Vagina (tissue), 2 donors: ENCODE measurements at regions not wholly inside any gene's neighbourhood (a gene's known extent, or its start where the extent isn't known, plus 50 kb on each side); places are given as distances from the start of the nearest gene placed in this dataset.

Experiments used
- CTCF ChIP-seq, 3 experiments: fragments of 450-650 bp in 2 of 3; fragments of 200-600 bp in 1 of 3; sonication (generic) in 1 of 3; IDR thresholded peaks; one replicate each; pipeline ENCODE4 v1.5.1; 2017 to 2019; ENCODE audit warnings: antibody characterized with exemption in 3 of 3, mild to moderate bottlenecking in 2 of 3, moderate library complexity in 2 of 3
- POLR2A ChIP-seq, 2 donors: fragments of 450-650 bp; IDR thresholded peaks; one replicate each; pipeline ENCODE4 v1.6.1; 2017; ENCODE audit warnings: antibody characterized with exemption in 2 of 2, mild to moderate bottlenecking in 2 of 2, moderate library complexity in 2 of 2

- TF ChIP-seq CTCF (IDR thresholded peaks at IDR 0.05): no peak
- no peak for TF ChIP-seq POLR2A (IDR thresholded peaks at IDR 0.05)
These were observed 108.0 kb downstream of the PPM1A start for GRCh38 chr14:60356906-60357550.
